ENCODE measurements at regions not wholly inside any gene's neighbourhood (a gene's known extent, or its start where the extent isn't known, plus 50 kb on each side); places are given as distances from the start of the nearest gene placed in this dataset.
"Not testable (repeated sequence)": the region's sequence is repeated elsewhere in the genome, so short reads cannot be mapped to it uniquely, and the experiment has no call there.

- DNase-seq, result no peak
Observed at GRCh38 chr3:151550642-151551041, 89.8 kb upstream of the IGSF10 start.

- DNase-seq, result no peak
Observed at GRCh38 chr3:151550025-151550618, 89.3 kb upstream of the IGSF10 start.

GRCh38 chr3:151548195-151548594 lies 87.3 kb upstream of the IGSF10 start:
- no peak for DNase-seq

GRCh38 chr3:151544164-151544548 lies 83.3 kb upstream of the IGSF10 start:
- DNase-seq, result no peak

GRCh38 chr3:151541178-151541577 lies 80.3 kb upstream of the IGSF10 start:
- no peak for DNase-seq

- DNase-seq, result no peak
Observed at GRCh38 chr3:151539599-151539998, 78.7 kb upstream of the IGSF10 start.

GRCh38 chr3:151538456-151539393 lies 77.9 kb upstream of the IGSF10 start:
- DNase-seq, result no peak

- no peak for DNase-seq
Observed at GRCh38 chr3:151537726-151538125, 76.9 kb upstream of the IGSF10 start.

GRCh38 chr3:151526757-151527156 lies 65.9 kb upstream of the IGSF10 start:
- DNase-seq, result no peak

- no peak for DNase-seq
Observed at GRCh38 chr3:151520105-151520504, 59.2 kb upstream of the IGSF10 start.

GRCh38 chr3:151511433-151511832 lies 50.6 kb upstream of the IGSF10 start:
- DNase-seq, result not testable (repeated sequence)

All from CD4-positive, alpha-beta T cell treated with Interleukin-1 beta for 1 hour (primary cell).